RWPE2 (cell line): ENCODE measurements at regions not wholly inside any gene's neighbourhood (a gene's known extent, or its start where the extent isn't known, plus 50 kb on each side); places are given as distances from the start of the nearest gene placed in this dataset.
A peak's percentile ranks its signal among the peaks of the same experiment; 100 is the strongest.

ENCODE experiments used
- ATAC-seq: fragments of 200-7000 bp; cut with Tn5 transposase; 3 replicates; pipeline ENCODE4 v1.9.1; 2021; ENCODE audit warnings: low read depth
- DNase-seq: peaks from one replicate; pipeline ENCODE4 v3.0.0-alpha.2; 2020; ENCODE audit warnings: low spot score
- H3K27ac ChIP-seq: fragments of 450-650 bp; 2 replicates; pipeline ENCODE4 v1.5.1; 2017; ENCODE audit warnings: mild to moderate bottlenecking; ENCODE audit not compliant: poor library complexity, severe bottlenecking
- H3K27me3 ChIP-seq: fragments of 250-450 bp; sonication (Bioruptor Pico); 2 replicates; pipeline ENCODE4 v1.5.1; 2021; ENCODE audit warnings: mild to moderate bottlenecking, moderate library complexity; ENCODE audit not compliant: insufficient read depth, poor library complexity, severe bottlenecking
- H3K36me3 ChIP-seq: fragments of 250-450 bp; sonication (Bioruptor Pico); 2 replicates; pipeline ENCODE4 v1.5.1; 2020; ENCODE audit warnings: low read depth, mild to moderate bottlenecking, moderate library complexity
- H3K4me1 ChIP-seq: fragments of 250-450 bp; sonication (Bioruptor Pico); 2 replicates; pipeline ENCODE4 v1.5.1; 2021; ENCODE audit warnings: mild to moderate bottlenecking, moderate library complexity; ENCODE audit not compliant: insufficient read depth, poor library complexity, severe bottlenecking
- H3K4me3 ChIP-seq: fragments of 250-450 bp; sonication (Bioruptor Pico); 2 replicates; pipeline ENCODE4 v1.5.1; 2021; ENCODE audit warnings: mild to moderate bottlenecking, moderate library complexity; ENCODE audit not compliant: severe bottlenecking
- H3K9me3 ChIP-seq: fragments of 250-450 bp; sonication (Bioruptor Pico); 2 replicates; pipeline ENCODE4 v1.5.1; 2021; ENCODE audit warnings: mild to moderate bottlenecking, moderate library complexity; ENCODE audit not compliant: severe bottlenecking
- TF ChIP-seq, protein P1 (sequence below): fragments of 450-650 bp; IDR thresholded peaks from one replicate; pipeline ENCODE4 v1.5.1; 2017; ENCODE audit warnings: mild to moderate bottlenecking, moderate library complexity; ENCODE audit not compliant: poor library complexity, severe bottlenecking

- ATAC-seq, result no peak
- H3K27me3 ChIP-seq, result peaks cover 3% of the 10 kb centered on the region
- H3K4me1 ChIP-seq, result no peaks in the 10 kb centered on the region
- no peak overlapping the region for H3K4me3 ChIP-seq
- TF ChIP-seq, protein P1, sequence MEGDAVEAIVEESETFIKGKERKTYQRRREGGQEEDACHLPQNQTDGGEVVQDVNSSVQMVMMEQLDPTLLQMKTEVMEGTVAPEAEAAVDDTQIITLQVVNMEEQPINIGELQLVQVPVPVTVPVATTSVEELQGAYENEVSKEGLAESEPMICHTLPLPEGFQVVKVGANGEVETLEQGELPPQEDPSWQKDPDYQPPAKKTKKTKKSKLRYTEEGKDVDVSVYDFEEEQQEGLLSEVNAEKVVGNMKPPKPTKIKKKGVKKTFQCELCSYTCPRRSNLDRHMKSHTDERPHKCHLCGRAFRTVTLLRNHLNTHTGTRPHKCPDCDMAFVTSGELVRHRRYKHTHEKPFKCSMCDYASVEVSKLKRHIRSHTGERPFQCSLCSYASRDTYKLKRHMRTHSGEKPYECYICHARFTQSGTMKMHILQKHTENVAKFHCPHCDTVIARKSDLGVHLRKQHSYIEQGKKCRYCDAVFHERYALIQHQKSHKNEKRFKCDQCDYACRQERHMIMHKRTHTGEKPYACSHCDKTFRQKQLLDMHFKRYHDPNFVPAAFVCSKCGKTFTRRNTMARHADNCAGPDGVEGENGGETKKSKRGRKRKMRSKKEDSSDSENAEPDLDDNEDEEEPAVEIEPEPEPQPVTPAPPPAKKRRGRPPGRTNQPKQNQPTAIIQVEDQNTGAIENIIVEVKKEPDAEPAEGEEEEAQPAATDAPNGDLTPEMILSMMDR, result no peak
- H3K27ac ChIP-seq, result no peak overlapping the region
- H3K36me3 ChIP-seq, result no peaks in the 10 kb centered on the region
- no peak for DNase-seq
- no peaks in the 10 kb centered on the region for H3K9me3 ChIP-seq
Observed at GRCh38 chr16:54456291-54456690, 169.7 kb upstream of the IRX3 start.

DNA sequence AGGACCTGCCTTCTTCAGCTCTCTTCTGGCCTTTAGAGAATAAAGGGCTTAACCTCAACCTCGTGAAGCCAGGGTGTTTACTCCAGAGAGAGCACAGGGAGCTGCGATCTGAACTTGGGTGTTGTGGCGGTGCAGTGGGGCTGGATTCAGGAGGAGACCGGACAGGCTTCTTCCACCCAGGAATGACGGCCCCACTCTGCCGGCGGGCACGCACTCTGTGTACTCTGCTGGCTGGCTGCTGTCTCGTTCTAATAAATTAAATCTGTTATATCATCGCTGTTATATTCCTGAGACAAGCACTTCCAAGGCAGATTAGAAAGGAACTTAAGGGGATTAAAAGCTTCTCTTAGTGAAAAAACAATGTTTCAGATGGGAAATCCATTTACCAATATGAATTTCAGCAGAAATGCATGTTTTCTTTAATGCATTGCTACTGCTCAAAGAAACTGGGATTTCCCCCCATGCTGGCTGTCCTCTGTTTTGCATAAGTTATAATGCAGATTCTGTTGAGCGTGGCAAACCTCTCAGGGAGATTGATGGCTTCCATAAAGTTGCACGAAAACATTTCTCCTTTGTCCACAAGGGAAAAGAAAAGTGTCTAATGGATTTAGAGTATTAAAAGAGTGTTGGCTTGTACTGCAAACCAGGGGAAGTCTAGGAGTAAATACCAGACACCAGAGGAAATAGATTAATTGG, 168.6 kb upstream of the IRX3 start:
- TF ChIP-seq, protein P1, result no peak
- ATAC-seq (peak; percentile 10; the same call in 1 of the 3 replicates), DNase-seq (no peak)
- H3K27ac ChIP-seq, result no peak overlapping the region
- no peak overlapping the region for H3K4me3 ChIP-seq
- H3K9me3 ChIP-seq, result no peaks in the 10 kb centered on the region
- H3K4me1 ChIP-seq, result no peaks in the 10 kb centered on the region
- peaks cover 3% of the 10 kb centered on the region for H3K27me3 ChIP-seq
- no peaks in the 10 kb centered on the region for H3K36me3 ChIP-seq

GRCh38 chr16:54454616-54455015, 168.0 kb upstream of the IRX3 start:
- TF ChIP-seq, protein P1, result no peak
- H3K27ac ChIP-seq, result no peak overlapping the region
- H3K4me1 ChIP-seq, result no peaks in the 10 kb centered on the region
- ATAC-seq, result no peak
- no peaks in the 10 kb centered on the region for H3K36me3 ChIP-seq
- peaks cover 3% of the 10 kb centered on the region for H3K27me3 ChIP-seq
- DNase-seq, result no peak
- H3K4me3 ChIP-seq, result no peak overlapping the region
- no peaks in the 10 kb centered on the region for H3K9me3 ChIP-seq

GRCh38 chr16:54453871-54454270, 167.3 kb upstream of the IRX3 start:
- Histone ChIP-seq H3K27ac (no peak overlapping the region), H3K27me3 (no peaks in the 10 kb centered on the region), H3K4me1 (no peaks in the 10 kb centered on the region), H3K4me3 (no peak overlapping the region), H3K9me3 (no peaks in the 10 kb centered on the region), H3K36me3 (no peaks in the 10 kb centered on the region)
- TF ChIP-seq, protein P1, result no peak
- DNase-seq (no peak), ATAC-seq (no peak)
